IMR-90 (cell line): ENCODE measurements at regions not wholly inside any gene's neighbourhood (a gene's known extent, or its start where the extent isn't known, plus 50 kb on each side); places are given as distances from the start of the nearest gene placed in this dataset.

Experiments used
- ATAC-seq: fragments of 200-7000 bp; cut with Tn5 transposase; 2 replicates; pipeline ENCODE4 v1.9.1; 2020; ENCODE audit warnings: low read depth, mild to moderate bottlenecking, moderate library complexity
- BruUV-seq: library from RNA; stranded (reverse); fragments of 400-500 nt; replicated peaks from 2 replicates; lab custom pipeline; 2021; lab: Mats Ljungman, UMichigan
- CTCF ChIA-PET: fragments of 300-600 bp; formaldehyde crosslinking; extraction: SDS; loops from one replicate; lab custom pipeline; 2021; ENCODE audit warnings: antibody characterized with exemption; lab: Yijun Ruan, JAX
- POLR2A ChIA-PET: fragments of 300-600 bp; sonication (Branson Sonifier 250); formaldehyde crosslinking; loops from one replicate; lab custom pipeline; 2022; ENCODE audit warnings: antibody characterized with exemption; ENCODE audit not compliant: unreplicated experiment; lab: Charles Lee
- DNase-seq: peaks from one replicate; pipeline ENCODE4 v3.0.0; 2013
- H2AFZ ChIP-seq: replicated peaks from 2 replicates; pipeline ENCODE3; 2013; ENCODE audit warnings: low read length, mild to moderate bottlenecking; ENCODE audit not compliant: poor library complexity
- H2AK5ac ChIP-seq: 2 replicates; pipeline ENCODE4 v1.6.1; 2013; ENCODE audit warnings: low read depth, low read length, inconsistent platforms
- H2AK9ac ChIP-seq: replicated peaks from 2 replicates; pipeline ENCODE3; 2013; ENCODE audit warnings: mild to moderate bottlenecking, low read depth, low read length, moderate library complexity; ENCODE audit not compliant: poor library complexity
- H2BK120ac ChIP-seq: 2 replicates; pipeline ENCODE4 v1.6.1; 2013; ENCODE audit warnings: low read depth, low read length, inconsistent platforms
- H2BK15ac ChIP-seq: 3 replicates; pipeline ENCODE4 v1.6.1; 2013; ENCODE audit warnings: low read depth, low read length, inconsistent platforms
- H2BK20ac ChIP-seq: 2 replicates; pipeline ENCODE4 v1.6.1; 2013; ENCODE audit warnings: low read depth, mild to moderate bottlenecking, inconsistent platforms, low read length, moderate library complexity
- H2BK5ac ChIP-seq: 2 replicates; pipeline ENCODE4 v1.6.1; 2013; ENCODE audit warnings: mild to moderate bottlenecking, low read depth, low read length, inconsistent platforms; ENCODE audit not compliant: poor library complexity, severe bottlenecking
- H3K14ac ChIP-seq: replicated peaks from 2 replicates; pipeline ENCODE4 v1.6.1; 2013; ENCODE audit warnings: low read depth, low read length, inconsistent platforms
- H3K18ac ChIP-seq: 2 replicates; pipeline ENCODE4 v1.6.1; 2013; ENCODE audit warnings: low read depth, low read length, control low read depth
- H3K23ac ChIP-seq: 2 replicates; pipeline ENCODE4 v1.6.1; 2013; ENCODE audit warnings: low read depth, low read length, inconsistent platforms
- H3K27ac ChIP-seq: 2 replicates; pipeline ENCODE4 v1.5.1; 2013; ENCODE audit warnings: mild to moderate bottlenecking, control low read depth, low read length; ENCODE audit not compliant: insufficient read depth
- H3K27me3 ChIP-seq: 2 replicates; pipeline ENCODE4 v1.6.1; 2013; ENCODE audit warnings: low read length; ENCODE audit not compliant: control insufficient read depth, insufficient read depth
- H3K36me3 ChIP-seq: 2 replicates; pipeline ENCODE4 v1.6.1; 2013; ENCODE audit warnings: low read length, mixed read lengths; ENCODE audit not compliant: control insufficient read depth, insufficient read depth
- H3K4ac ChIP-seq: 2 replicates; pipeline ENCODE4 v1.6.1; 2013; ENCODE audit warnings: low read depth, low read length, inconsistent platforms
- H3K4me1 ChIP-seq: 2 replicates; pipeline ENCODE4 v1.6.1; 2013; ENCODE audit warnings: low read length, mixed read lengths; ENCODE audit not compliant: control insufficient read depth, insufficient read depth
- H3K4me2 ChIP-seq: 2 replicates; pipeline ENCODE4 v1.6.1; 2013; ENCODE audit warnings: low read depth, mild to moderate bottlenecking, control low read depth, low read length, moderate library complexity
- H3K4me3 ChIP-seq: 2 replicates; pipeline ENCODE4 v1.5.1; 2013; ENCODE audit warnings: low read depth, mild to moderate bottlenecking, control low read depth, low read length, moderate library complexity; ENCODE audit not compliant: insufficient read depth
- H3K56ac ChIP-seq: 2 replicates; pipeline ENCODE4 v1.6.1; 2013; ENCODE audit warnings: low read length, inconsistent platforms; ENCODE audit not compliant: insufficient read depth; ENCODE audit errors: extremely low read depth
- H3K79me1 ChIP-seq, 2 experiments: 2 replicates each; pipeline ENCODE4 v1.6.1; 2013; ENCODE audit warnings: low read length in 2 of 2, inconsistent platforms in 1 of 2, low read depth in 1 of 2
- H3K9ac ChIP-seq: 2 replicates; pipeline ENCODE4 v1.6.1; 2013; ENCODE audit warnings: low read depth, low read length, control low read depth
- H3K9me1 ChIP-seq: 2 replicates; pipeline ENCODE4 v1.6.1; 2013; ENCODE audit warnings: low read length, inconsistent platforms; ENCODE audit not compliant: insufficient read depth
- H3K9me3 ChIP-seq: 2 replicates; pipeline ENCODE4 v1.6.1; 2013; ENCODE audit warnings: low read length; ENCODE audit not compliant: control insufficient read depth, insufficient read depth
- H4K20me1 ChIP-seq: 2 replicates; pipeline ENCODE4 v1.6.1; 2013; ENCODE audit warnings: low read length, inconsistent platforms; ENCODE audit not compliant: insufficient read depth
- H4K5ac ChIP-seq: 2 replicates; pipeline ENCODE4 v1.6.1; 2013; ENCODE audit warnings: mild to moderate bottlenecking, low read depth, low read length, control low read depth
- H4K8ac ChIP-seq, 2 experiments: 2 replicates each; pipeline ENCODE4 v1.6.1; 2013; ENCODE audit warnings: low read depth in 2 of 2, low read length in 2 of 2, control low read depth in 1 of 2, inconsistent platforms in 1 of 2
- H4K91ac ChIP-seq: 2 replicates; pipeline ENCODE4 v1.6.1; 2013; ENCODE audit warnings: low read depth, low read length, inconsistent platforms; ENCODE audit not compliant: insufficient read depth
- CEBPB ChIP-seq: IDR thresholded peaks from 2 replicates; pipeline ENCODE4 v1.6.1; 2012; ENCODE audit warnings: low read depth, low read length, improper control_type of control experiment
- RAD21 ChIP-seq: IDR thresholded peaks from 2 replicates; pipeline ENCODE4 v1.6.1; 2012; ENCODE audit warnings: low read length, improper control_type of control experiment
- SMC3 ChIP-seq: fragments of 150-350 bp; IDR thresholded peaks from 2 replicates; pipeline ENCODE4 v1.6.1; 2016; ENCODE audit warnings: low read depth, mild to moderate bottlenecking, antibody characterized with exemption, low read length, moderate library complexity
- WGBS, 2 experiments: methylation state at CpG; one replicate each; pipeline versions ENCODE4 v1.1.5 to v1.1.7; 2013; ENCODE audit warnings: missing lambda C conversion rate in 2 of 2; ENCODE audit not compliant: insufficient read length in 1 of 2; ENCODE audit errors: extremely low coverage in 2 of 2; 5-methylcytosine and 5-hydroxymethylcytosine counted together
- dilution Hi-C: fragments of 300-500 bp; cut with HindIII; formaldehyde crosslinking; loops from one replicate; pipeline ENCODE4 v1.14.3; 2018; ENCODE audit warnings: low sequenced_read_pairs; ENCODE audit not compliant: unreplicated experiment
- in situ Hi-C: fragments of 300-500 bp; cut with MboI; formaldehyde crosslinking; loops from 3 replicates; pipeline ENCODE4 v1.14.3; 2019; ENCODE audit warnings: low sequenced_read_pairs, inconsistent platforms, mixed read lengths
- intact Hi-C: fragments of 100-400 bp; cut with micrococcal nuclease; formaldehyde crosslinking; loops from 2 replicates; pipeline ENCODE4 v1.10.0; 2022
- TF ChIP-seq, protein P1 (sequence below): fragments of 150-350 bp; IDR thresholded peaks from 2 replicates; pipeline ENCODE4 v1.6.1; 2016; ENCODE audit warnings: low read depth, mild to moderate bottlenecking, low read length, moderate library complexity, borderline replicate concordance
- TF ChIP-seq, protein P2 (sequence below): conservative IDR thresholded peaks from 2 replicates; pipeline ENCODE4 v1.5.1; 2012; ENCODE audit warnings: mild to moderate bottlenecking, low read depth, low read length, improper control_type of control experiment

DNA sequence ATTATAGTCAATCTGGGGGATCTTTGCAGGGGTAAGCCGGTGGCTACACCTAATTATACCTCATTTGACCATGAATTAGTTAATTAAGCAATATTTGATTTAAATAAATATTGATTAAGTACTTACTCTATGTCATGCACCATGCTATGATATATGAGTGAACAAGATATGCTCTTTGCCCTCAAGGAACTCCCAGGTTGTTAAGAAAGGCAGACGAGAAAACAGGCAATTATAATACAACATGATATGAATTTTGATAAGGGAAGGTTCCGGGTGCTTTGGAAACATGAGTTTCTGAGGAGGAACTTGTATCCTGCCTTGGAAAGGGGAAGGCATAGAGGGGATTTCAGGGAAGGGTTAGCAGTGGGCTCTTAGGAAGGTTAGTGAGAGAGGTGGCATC, 412.9 kb downstream of the WDR72 start:
- Histone ChIP-seq H2AFZ (no peak overlapping the region), H3K4me2 (no peak overlapping the region), H3K14ac (no peak overlapping the region), H2BK15ac (no peak overlapping the region), H4K91ac (no peak overlapping the region), H3K56ac (no peak overlapping the region), H4K8ac (no peak overlapping the region), H3K9me3 (peaks cover 6% of the 10 kb centered on the region), H2BK5ac (no peak overlapping the region), H3K9ac (no peak overlapping the region), H2AK5ac (no peak overlapping the region), H3K4me1 (no peaks in the 10 kb centered on the region), H2BK20ac (no peak overlapping the region), H3K9me1 (no peaks in the 10 kb centered on the region), H3K27ac (no peak overlapping the region), H4K5ac (no peak overlapping the region), H3K36me3 (no peaks in the 10 kb centered on the region), H2BK120ac (no peak overlapping the region), H4K20me1 (no peaks in the 10 kb centered on the region), H3K79me1 (no peaks in the 10 kb centered on the region), H3K18ac (no peak overlapping the region), H2AK9ac (no peak overlapping the region), H3K4ac (no peak overlapping the region), H3K4me3 (no peak overlapping the region), H3K23ac (no peak overlapping the region), H3K27me3 (no peaks in the 10 kb centered on the region)
- intact Hi-C loops (no loop called here), dilution Hi-C loops (no loop called here), in situ Hi-C loops (no loop called here)
- ChIA-PET CTCF (no interaction called here), POLR2A (no interaction called here)
- no peak for DNase-seq
- WGBS, 2 experiments = no CpG with 5 or more reads among the region's 3 CpGs
- no peak for TF ChIP-seq CEBPB
- no peak for TF ChIP-seq RAD21
- no peak for TF ChIP-seq SMC3
- TF ChIP-seq, protein P1, sequence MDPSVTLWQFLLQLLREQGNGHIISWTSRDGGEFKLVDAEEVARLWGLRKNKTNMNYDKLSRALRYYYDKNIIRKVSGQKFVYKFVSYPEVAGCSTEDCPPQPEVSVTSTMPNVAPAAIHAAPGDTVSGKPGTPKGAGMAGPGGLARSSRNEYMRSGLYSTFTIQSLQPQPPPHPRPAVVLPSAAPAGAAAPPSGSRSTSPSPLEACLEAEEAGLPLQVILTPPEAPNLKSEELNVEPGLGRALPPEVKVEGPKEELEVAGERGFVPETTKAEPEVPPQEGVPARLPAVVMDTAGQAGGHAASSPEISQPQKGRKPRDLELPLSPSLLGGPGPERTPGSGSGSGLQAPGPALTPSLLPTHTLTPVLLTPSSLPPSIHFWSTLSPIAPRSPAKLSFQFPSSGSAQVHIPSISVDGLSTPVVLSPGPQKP = no peak
- TF ChIP-seq, protein P2, sequence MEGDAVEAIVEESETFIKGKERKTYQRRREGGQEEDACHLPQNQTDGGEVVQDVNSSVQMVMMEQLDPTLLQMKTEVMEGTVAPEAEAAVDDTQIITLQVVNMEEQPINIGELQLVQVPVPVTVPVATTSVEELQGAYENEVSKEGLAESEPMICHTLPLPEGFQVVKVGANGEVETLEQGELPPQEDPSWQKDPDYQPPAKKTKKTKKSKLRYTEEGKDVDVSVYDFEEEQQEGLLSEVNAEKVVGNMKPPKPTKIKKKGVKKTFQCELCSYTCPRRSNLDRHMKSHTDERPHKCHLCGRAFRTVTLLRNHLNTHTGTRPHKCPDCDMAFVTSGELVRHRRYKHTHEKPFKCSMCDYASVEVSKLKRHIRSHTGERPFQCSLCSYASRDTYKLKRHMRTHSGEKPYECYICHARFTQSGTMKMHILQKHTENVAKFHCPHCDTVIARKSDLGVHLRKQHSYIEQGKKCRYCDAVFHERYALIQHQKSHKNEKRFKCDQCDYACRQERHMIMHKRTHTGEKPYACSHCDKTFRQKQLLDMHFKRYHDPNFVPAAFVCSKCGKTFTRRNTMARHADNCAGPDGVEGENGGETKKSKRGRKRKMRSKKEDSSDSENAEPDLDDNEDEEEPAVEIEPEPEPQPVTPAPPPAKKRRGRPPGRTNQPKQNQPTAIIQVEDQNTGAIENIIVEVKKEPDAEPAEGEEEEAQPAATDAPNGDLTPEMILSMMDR = no peak
- ATAC-seq = no peak
- no TSS peak for BruUV-seq
